Non-pigmented ciliary epithelial cell (primary cell): ENCODE measurements at regions not wholly inside any gene's neighbourhood (a gene's known extent, or its start where the extent isn't known, plus 50 kb on each side); places are given as distances from the start of the nearest gene placed in this dataset.
A peak's percentile ranks its signal among the peaks of the same experiment; 100 is the strongest.

Experiments used
- DNase-seq: peaks from one replicate; pipeline ENCODE4 v3.0.0-alpha.2; 2010; ENCODE audit warnings: low read depth

DNA sequence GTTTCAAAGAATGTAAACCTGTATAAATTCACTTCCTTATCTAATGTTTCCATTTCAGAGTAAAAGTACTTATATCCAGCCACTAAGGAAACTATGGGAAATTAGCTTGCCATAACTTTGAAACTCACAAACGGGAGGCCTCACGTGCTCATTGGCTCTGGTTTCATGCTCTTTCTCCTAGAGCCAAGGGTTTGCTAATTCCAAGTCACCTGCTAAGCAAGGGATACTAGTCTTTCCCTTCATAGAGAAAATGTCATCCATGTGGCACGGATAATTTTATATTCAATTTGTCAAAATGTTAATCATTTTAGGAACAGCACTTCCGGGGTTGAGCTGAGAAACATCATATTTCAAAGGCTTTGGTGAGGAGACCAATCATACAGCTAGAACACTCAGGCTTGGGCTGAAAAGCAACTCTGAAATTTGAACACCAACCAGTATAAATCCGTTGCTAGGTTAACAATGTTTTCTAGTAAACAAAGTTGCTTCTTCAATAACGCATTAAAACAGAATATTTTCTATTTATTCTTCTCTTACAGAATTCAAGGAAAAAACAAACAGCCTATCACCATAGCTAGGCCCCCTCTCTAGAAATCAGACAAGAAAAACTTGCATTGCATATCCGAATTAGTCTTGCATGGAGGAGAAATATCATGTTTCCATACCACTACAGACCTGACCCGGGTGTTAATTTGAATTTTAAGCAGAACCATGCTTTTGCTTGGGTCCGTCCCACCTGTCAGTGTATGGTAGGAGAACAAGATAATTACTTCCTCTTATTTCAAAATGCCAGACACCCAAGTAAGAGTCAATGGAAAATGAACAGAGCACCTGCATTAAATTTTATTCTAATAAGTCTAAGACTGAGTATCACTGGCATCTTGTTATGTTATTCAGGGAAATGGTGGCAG lies 196.1 kb upstream of the ESRRG start:
- DNase-seq = no peak

DNA sequence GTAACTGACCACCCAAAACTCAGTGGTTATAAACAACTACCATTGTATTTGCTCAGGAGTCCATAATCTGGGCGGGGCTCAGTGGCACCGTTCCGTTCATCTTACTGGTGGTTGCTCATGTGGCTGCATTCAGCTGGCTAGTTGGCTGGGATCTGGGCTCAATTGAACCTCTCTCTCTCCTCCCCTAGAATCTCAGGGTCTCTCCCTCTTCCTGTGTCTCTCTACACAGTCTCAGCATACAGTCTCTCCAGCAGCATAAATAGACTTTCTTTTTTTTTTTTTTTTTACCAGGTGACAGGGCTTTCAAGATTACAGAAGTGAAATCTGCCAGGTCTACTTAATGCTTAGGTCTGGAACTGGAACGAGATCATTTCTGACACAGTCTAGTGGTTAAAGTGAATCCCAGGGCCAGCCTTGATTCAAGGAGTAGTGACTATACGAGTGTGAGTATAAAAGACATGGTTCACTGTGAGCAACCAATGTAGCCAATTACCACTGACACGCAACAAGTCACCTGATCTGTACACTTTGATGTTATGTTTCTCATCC lies 193.7 kb upstream of the ESRRG start:
- DNase-seq = no peak

DNA sequence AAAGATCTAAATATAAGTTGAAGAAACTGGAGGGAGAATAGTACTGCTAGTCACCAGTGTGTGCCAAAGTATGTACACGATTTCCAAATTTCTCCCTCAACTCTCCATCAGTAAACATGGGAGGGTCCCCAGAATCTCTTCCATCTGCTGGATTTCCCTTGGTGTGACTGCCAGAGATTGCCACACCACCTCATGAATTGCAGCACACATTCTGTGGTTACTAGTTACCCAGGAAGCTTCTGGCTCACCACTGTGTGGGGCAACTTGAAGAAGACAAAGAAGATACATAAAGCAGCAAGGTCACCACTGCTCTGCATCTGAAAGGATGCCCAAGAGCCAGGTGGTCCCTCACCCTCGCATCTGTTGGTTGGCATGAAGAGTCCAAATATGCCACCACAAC lies 191.7 kb upstream of the ESRRG start:
- no peak for DNase-seq

DNA sequence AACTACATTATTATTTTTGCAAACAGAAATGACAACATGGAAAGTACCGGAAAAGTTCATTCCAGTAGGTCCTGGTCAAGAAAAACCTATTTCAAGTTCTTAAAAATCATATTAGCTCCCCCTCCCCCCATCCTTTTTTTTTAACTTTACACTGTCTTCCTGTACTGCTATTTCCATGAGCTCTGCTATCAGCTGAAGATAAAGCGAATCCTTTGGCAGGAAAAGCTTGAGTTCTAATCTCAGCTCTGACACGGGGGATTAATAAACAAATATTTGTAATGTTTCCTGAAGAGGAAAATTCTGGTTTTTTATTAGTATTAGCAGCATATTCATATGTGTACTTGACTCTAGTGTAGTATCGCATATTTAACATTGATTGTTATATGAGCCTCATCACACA lies 190.7 kb upstream of the ESRRG start:
- DNase-seq = no peak

DNA sequence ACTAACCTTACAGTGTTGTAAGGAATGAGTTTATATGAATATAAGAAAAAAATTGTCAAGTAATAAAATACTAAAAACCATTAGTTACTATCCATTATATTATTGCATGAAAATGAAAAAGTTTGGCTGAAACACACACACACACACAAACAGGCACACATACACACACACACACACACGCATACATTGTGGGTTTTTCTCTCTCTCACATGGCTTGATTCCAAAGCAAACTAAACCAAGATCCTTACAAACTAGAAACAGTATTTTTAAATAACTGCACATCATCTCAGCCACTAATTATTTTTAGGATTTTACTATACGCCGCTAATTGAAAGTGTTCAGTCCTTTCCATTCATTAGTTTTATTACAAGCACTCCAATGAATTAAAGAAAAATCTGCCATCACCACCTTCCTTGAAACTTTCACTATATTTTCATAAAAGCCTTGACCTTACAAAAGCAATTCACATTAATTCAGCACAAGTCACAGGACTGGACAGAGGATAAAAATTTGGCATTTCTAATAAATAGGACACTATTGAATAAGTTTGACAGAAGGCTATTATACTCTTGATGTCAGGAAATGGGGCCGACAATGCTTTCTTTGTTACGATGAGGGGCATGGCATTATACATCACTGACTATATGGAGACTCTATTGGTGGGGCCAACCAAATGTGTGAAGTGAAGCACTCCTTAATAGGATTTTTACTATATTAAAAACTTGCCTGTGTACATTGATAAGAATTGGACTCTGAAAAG lies 187.0 kb upstream of the ESRRG start:
- DNase-seq = no peak

DNA sequence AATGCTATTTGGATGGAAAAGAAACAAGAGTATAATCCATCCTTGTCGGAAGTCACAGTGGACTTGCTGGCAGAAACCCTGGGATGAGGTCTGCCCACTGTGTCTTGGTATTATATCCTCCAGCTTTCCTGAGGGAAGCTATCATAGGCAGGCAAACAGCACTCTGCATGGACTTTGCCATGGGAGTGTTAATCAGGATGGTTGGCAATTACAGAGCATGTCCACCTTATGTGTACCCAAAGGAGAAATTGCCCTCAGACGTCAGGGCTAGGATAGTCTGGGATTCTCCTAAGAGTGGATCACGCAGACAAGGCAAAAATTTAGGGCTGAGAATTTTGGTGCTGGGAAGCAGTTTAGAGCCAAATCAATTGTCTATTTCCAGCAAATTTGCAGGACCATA lies 184.9 kb upstream of the ESRRG start:
- DNase-seq = no peak

DNA sequence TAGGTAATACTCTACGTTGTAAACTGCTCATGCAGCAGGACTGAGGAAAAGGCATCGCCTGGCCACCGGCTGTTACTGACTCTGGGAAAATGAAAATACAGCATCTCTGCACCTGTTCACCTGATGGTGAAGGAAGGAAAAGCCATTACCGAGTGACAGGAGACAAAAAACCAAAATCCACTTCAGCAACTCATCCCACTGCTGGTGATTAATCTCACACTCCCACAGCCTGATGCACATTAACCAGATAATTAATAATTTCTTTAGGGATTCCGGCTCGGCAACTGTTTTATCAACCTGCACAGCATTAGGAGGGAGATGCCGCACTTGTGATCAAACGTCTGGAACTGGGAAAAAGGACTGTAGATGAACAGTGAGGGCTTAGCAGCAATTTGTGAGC lies 183.9 kb upstream of the ESRRG start:
- DNase-seq = no peak

DNA sequence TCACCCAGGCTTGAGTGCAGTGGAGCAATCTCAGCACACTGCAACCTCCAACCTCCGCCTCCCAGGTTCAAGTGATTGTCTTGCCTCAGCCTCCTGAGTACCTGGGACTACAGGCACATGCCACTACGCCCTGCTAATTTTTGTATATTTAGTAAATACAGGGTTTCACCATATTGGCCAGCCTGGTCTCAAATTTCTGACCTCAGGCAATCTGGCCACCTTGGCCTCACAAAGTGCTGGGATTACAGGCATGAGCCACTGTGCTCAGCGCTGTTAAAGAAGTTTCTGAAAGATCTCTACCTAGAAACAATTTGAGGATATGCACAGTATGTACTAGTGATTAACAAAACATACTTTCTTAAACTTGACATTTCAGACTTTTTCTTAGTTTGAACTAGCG lies 182.6 kb upstream of the ESRRG start:
- no peak for DNase-seq

DNA sequence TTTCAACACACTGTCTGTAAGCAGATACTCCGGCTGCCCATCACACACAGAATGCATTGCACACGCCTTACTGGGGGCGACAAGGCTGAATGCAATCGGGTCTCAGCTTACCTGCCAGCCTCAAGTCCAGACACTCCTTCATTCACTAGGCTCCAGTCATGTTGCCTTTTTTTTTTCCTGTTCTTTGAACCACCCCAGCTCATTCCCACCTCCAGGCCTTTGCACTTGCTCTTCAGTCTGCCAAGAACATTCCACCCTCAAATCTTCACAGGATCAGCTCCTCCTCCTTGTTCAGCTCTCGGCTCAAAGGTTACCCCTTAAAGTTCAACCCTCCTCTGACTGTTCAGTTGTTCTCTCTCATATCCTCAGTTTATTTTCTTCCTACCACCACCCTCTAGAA lies 181.9 kb upstream of the ESRRG start:
- no peak for DNase-seq

DNA sequence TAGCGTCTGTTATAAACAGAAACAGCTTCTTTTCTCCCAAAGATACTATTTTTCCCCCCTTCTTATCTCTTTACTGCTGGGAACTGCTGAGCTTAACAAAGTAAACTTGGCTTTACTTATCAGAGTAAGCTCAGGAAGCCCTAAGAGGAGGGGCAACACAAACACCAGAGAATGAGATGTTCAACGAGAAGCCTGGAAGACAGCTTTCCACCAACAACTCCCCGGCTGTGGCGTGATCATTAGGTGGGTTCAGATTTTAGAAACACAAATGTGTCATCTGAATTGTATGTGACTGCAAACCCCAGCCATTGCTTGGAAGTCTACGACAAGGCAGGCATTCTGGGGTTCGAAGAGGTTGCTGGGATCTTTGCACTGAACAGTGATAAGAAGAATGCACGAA lies 181.2 kb upstream of the ESRRG start:
- no peak for DNase-seq

DNA sequence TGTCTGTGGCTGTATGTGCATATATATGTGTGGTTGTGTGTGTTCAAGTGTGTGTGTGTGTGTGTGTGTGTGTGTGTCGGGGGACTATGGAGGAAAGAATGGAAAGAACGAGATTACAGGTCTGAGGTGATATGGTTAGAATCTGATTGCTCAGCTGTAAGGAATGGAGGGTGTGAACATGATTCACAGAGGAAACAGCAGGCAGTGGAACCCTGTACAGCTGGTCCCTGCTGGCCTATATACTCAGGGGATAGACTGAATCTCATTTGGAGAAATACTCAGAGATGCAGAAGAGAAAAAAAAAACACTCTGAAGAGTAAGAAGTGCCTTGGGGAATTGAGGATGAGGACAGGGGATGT lies 180.1 kb upstream of the ESRRG start:
- peak; percentile 71 for DNase-seq

DNA sequence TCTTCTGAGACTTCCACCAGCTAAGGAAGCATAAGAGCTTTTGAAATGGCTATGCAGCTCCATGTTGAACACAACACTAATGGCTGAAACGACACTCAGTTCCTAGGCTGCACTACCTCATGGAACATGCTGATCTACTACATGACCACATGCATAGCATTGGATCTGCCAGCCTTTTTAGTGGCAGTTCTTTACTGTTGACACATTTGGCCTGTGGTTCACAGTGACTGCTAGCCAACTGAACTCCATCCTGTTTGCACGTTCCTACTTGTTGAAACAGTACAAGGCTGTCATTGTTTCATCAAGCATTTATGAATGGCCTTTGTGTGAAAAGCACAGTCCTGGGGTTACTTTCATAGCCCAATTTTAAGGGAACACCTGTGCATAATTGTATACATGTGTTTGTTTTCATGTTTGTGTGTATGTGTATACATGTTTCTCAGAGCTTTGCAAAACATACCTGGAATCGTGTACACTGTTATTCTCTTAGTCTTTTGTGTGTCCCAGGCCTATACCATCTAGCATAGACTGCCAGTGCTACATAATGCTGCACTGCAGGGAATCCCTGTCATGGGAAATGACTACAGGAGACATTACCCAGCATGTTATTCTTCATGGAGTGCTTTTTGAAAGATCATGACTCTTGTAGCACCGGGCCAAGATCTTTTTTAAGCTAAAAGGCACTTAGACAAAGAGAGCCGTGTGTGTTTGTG lies 179.6 kb upstream of the ESRRG start:
- no peak for DNase-seq

DNA sequence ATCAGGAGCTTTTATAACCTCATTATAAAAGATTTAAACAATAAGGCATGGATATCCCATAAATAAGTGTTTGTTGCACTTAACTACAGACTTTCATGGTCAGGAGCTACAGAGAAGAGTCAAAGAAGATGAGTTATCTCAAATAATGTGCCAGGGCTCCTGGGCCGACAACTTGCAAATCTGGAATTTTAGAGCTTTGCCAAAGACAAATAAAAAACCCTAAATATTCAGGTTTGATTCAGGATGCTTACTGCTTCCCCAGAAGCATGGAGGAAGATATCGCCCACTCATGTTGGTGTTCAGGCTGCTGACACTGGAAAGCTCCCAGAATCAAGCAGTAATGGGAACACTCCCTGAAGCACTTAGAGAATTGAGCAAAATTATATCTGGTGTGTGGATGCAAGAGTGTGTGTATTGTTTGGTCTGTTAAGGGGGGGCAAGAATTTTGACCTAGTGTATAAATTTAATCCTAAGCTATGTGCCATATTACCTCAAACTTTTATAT lies 176.9 kb upstream of the ESRRG start:
- no peak for DNase-seq

DNA sequence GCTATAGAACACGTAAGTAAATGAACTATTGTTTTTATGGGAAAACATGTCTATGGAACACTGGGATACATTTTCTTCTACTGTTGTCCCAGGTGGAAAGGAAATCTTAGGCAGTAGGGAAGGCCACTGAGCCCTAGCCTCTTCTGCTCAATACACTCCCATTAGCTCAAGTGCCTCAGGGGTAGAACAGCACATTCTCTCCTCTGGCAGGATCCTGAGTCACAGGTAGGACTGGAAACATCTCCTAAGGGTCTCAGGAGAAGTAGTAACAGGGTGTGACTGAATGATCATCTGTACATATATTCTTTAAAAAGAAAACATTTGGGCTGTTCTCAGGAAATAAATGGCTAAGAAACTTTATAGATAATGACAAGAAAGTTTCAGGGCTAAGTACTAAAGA lies 175.6 kb upstream of the ESRRG start:
- DNase-seq = no peak

DNA sequence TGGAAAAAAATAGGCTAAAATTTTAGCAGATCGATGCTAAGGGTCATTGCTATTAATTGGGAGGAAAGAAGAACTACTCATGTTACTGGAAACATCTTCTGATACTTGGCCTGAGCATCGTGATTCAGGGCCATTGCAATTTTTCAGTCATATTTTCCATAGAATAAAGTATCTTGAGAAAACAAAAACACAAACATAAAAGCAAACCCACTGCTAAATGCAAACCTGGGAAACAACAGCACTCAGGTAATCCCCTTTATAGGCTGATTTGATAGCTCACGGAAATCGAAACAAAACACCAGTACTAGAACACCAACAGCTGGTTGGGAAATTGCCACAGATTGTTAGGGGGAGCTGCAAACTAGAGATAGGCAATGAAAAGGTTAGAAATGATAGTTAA lies 172.9 kb upstream of the ESRRG start:
- DNase-seq = no peak

DNA sequence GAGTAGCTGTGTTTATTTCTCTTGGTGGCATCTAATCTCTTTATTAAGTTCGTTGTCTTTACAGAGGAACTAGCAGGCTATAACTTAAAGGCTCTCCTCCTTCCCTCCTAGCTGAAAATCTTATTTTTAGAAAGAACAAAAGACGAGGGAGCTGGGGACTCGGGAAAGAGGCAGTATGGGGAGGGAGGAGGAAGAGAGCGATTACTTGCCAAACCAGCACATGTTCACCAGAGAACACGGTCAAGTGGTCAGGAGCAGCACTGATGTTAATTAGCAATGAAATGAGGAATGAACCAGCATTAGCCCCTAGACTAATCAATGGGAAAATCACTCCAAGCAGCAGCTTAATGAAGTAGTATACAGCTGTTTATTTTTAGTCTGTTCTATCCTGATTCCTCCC lies 171.3 kb upstream of the ESRRG start:
- no peak for DNase-seq

DNA sequence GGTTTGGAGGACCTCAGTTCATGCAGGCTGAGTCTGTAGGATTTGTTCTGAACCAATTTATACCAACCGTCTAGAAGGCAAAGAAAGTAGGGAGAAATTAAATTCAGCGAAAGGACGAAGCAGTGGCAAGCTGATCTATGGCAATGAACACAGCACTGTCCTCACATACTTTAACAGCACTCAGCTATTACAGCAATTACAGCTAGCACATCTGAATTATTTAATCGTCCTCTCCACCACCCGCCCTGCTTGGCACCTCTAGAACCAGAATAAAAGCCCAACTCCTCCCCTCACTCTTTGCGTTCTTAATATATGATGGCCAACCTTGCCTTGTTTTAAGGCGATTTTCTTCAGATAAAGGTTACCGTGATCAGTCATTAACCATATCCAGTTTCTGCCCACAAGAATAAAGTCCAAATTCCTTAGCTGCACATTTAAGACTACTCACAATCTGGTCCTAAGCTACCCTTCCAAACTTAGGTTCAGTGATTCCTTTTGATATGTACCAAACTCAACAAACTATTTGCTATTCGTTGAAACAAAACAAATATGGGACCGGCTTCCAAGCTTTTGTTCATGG lies 169.4 kb upstream of the ESRRG start:
- no peak for DNase-seq

DNA sequence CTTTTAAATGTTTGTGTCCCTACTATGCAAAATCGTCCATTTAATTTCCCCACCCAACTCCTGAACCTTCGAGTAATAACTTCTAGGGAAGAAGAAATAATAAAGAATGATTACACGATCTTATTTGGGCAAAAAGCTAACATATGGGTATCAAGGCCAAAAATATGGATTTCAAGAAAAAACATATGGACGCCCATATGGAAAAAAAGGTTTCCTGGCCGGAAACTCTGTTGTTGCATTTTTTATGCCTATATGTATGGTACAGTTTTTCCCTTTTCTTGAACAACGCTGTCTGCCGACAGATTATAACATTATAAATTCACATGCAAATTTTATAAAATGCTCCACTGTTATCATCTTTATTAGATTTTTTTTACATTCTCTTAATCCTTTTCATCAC lies 167.6 kb upstream of the ESRRG start:
- DNase-seq = no peak

DNA sequence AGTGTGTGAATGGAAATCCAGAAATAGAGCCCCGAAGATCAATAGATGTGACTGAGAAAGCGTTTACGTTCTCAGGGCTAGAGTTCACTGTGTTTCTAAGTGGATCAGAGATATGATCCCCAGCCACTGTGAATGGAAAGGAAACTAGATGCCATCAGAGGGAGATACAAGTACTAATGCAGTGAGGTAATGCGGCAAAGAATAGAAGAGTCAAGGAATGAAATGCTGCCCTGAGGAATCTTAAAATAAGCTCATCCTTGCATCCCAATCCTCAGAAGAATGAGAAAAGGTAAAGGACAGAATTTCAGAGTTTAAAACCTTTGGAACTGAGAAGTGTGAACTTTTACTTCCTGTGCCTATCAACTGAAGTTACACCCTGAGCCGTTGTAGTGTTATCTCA lies 165.5 kb upstream of the ESRRG start:
- DNase-seq = no peak

DNA sequence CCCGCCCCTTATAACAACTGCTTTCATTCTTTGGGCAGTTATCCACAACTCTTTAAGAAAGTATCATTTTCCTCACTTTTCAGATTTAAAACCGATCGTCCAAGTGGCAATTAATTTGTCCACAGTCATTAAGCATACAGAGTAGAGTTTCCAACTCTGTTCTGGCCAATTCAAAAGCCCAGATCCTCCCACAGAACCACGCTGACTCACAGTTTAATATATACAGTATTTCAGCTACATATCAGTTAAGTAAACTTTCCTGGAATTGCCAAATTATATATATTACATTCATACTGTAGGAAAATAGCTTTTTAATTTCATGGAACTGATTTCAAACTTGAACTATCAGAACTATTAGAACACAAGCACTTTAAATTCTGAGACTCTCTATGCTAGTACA lies 163.8 kb upstream of the ESRRG start:
- no peak for DNase-seq

DNA sequence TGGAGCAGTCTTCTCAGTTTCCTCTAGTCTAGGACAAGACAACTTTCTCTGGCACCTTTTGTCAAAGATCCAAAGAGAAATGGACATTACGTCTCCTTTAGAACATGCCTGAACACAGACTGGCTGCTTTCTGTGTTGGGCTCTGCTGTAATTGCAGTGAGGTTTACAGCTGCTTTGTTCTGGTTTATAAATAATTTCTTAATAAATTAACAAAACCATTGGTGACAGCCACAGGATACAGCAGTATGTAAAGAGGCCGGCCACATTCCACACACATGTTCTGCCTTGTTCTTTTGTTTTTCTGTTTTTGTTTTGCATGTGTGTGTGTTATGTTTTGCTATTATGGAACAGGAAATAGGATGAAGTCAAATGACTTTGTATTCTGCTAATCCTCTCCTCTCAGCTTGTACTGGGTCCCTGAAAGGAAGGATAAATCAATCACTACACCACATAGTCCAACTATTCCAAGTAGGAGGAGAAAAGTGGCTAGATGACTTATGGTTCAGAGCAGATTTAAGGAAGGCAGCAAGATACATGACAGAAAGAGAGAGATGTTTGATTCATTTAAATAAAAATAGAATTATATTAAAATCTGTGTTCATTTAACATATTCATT lies 161.5 kb upstream of the ESRRG start:
- no peak for DNase-seq

DNA sequence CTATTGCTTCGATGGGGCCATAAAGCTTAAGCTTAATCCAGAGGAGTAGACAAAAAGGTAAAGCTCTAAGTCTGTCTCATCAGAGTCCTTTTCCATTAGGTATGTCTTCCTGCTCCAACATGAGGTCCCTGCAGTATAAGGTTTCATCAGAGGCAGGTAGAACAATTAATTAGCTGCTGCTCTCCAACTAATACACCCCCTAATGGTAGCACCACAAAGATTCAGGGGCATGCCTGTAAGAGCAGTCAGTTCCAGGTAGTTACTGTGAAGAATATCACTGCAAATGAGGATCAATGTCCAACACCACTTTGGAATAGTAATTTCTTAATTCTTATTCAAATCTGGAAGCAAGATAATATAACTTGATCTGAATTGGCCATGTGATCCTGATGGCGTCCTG lies 160.3 kb upstream of the ESRRG start:
- DNase-seq = no peak
